ENCODE measurements at regions not wholly inside any gene's neighbourhood (a gene's known extent, or its start where the extent isn't known, plus 50 kb on each side); places are given as distances from the start of the nearest gene placed in this dataset.

DNA sequence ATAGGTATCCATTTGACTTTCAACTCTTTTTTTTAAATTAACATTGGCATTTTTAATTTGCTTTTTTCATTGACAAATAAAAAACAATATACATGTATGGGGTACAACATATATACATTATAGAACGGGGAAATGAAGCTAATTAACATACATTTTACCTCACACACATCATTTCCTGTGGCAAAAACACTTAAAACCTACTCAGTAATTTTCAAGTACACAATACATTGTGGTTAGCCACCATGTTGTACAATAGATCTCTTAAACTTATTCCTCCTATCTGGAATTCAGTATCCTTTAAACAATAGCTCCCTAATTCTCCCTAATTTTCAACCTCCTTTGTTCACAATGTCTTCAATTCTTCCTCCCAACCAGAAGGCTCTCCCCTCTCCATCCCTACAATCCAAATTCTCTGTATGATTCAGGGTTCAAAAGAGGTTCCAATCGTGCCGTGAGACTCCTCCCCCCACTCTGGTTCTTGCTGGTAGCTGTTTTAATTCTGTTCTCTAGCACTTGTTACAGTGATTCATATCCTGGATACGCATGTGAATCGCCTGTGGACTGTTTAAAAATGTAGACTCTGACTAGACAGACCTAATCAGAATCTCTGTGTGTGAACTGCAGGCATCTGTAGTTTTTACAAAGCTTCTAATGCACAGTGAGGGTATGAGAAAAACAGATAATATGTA, 87.6 kb upstream of the DUSP10 start:
- H3K9ac ChIP-seq: no peak overlapping the region
- no peaks in the 10 kb centered on the region for H3K9me3 ChIP-seq (ENCODE audit: control insufficient read depth, low read length)
- no peaks in the 10 kb centered on the region for H3K36me3 ChIP-seq (ENCODE audit: control insufficient read depth, insufficient read depth, low read length)
- TF ChIP-seq CTCF (IDR thresholded peaks at IDR 0.05): no peak
- no peaks in the 10 kb centered on the region for H3K27me3 ChIP-seq (ENCODE audit: control insufficient read depth, insufficient read depth, low read length)
- no peaks in the 10 kb centered on the region for H3K4me1 ChIP-seq
- H3K4me3 ChIP-seq (ENCODE audit: low read depth, low read length): no peak overlapping the region
- no peak overlapping the region for H2AFZ ChIP-seq
- no peak overlapping the region for H3K27ac ChIP-seq
- no peaks in the 10 kb centered on the region for H3K79me2 ChIP-seq
- no peak overlapping the region for H3K4me2 ChIP-seq (ENCODE audit: low read length)

GRCh38 chr1:221827307-221827642, 85.4 kb upstream of the DUSP10 start:
- no peak overlapping the region for H2AFZ ChIP-seq
- H3K27ac ChIP-seq: no peak overlapping the region

GRCh38 chr1:221824909-221825308, 83.0 kb upstream of the DUSP10 start:
- Histone ChIP-seq H3K79me2 (no peaks in the 10 kb centered on the region), H3K4me2 (ENCODE audit: low read length) (no peak overlapping the region), H3K4me1 (no peaks in the 10 kb centered on the region), H3K27ac (no peak overlapping the region), H3K9ac (no peak overlapping the region), H3K4me3 (ENCODE audit: low read depth, low read length) (no peak overlapping the region), H3K27me3 (ENCODE audit: control insufficient read depth, insufficient read depth, low read length) (no peaks in the 10 kb centered on the region), H3K9me3 (ENCODE audit: control insufficient read depth, low read length) (no peaks in the 10 kb centered on the region), H3K36me3 (ENCODE audit: control insufficient read depth, insufficient read depth, low read length) (no peaks in the 10 kb centered on the region), H2AFZ (no peak overlapping the region)
- TF ChIP-seq CTCF (IDR thresholded peaks at IDR 0.05): no peak

More at GRCh38 chr1:221827307-221827642, 85.4 kb upstream of the DUSP10 start:
- no peak overlapping the region for H3K9ac ChIP-seq
- no peak overlapping the region for H3K4me3 ChIP-seq (ENCODE audit: low read depth, low read length)
- no peak for TF ChIP-seq CTCF (IDR thresholded peaks at IDR 0.05)
- no peaks in the 10 kb centered on the region for H3K4me1 ChIP-seq
- H3K27me3 ChIP-seq (ENCODE audit: control insufficient read depth, insufficient read depth, low read length): no peaks in the 10 kb centered on the region
- no peaks in the 10 kb centered on the region for H3K36me3 ChIP-seq (ENCODE audit: control insufficient read depth, insufficient read depth, low read length)
- no peak overlapping the region for H3K4me2 ChIP-seq (ENCODE audit: low read length)
- no peaks in the 10 kb centered on the region for H3K79me2 ChIP-seq
- no peaks in the 10 kb centered on the region for H3K9me3 ChIP-seq (ENCODE audit: control insufficient read depth, low read length)

GRCh38 chr1:221824025-221824424, 82.1 kb upstream of the DUSP10 start:
- Histone ChIP-seq H3K4me2 (ENCODE audit: low read length) (no peak overlapping the region), H3K79me2 (no peaks in the 10 kb centered on the region), H3K27ac (no peak overlapping the region), H3K4me3 (ENCODE audit: low read depth, low read length) (no peak overlapping the region), H3K36me3 (ENCODE audit: control insufficient read depth, insufficient read depth, low read length) (no peaks in the 10 kb centered on the region), H3K9ac (no peak overlapping the region), H3K4me1 (no peaks in the 10 kb centered on the region), H3K9me3 (ENCODE audit: control insufficient read depth, low read length) (no peaks in the 10 kb centered on the region), H2AFZ (no peak overlapping the region), H3K27me3 (ENCODE audit: control insufficient read depth, insufficient read depth, low read length) (no peaks in the 10 kb centered on the region)
- TF ChIP-seq CTCF (IDR thresholded peaks at IDR 0.05): no peak

DNA sequence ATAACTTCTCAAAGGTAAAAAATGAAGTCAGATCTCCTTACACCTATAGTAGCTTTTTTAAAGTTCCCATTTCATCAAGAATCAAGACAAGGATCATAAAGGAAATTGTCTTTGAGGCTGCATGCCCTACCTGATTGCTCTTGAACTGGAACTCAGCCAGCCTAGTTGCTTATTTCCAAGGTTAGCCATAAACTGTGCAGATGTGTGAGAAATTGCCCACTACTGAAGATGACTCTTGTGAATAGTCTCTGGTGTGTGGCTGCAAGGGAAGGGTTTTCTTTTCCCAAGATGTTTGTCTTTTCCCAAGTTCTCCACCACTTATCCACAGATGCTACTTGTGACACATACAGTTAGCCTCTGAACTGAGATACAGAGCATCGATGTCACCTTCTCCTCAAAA, 81.7 kb upstream of the DUSP10 start:
- H3K9ac ChIP-seq: no peak overlapping the region
- no peak for TF ChIP-seq CTCF (IDR thresholded peaks at IDR 0.05)
- no peaks in the 10 kb centered on the region for H3K36me3 ChIP-seq (ENCODE audit: control insufficient read depth, insufficient read depth, low read length)
- H3K27ac ChIP-seq: no peak overlapping the region
- no peaks in the 10 kb centered on the region for H3K27me3 ChIP-seq (ENCODE audit: control insufficient read depth, insufficient read depth, low read length)
- H2AFZ ChIP-seq: no peak overlapping the region
- H3K4me1 ChIP-seq: no peaks in the 10 kb centered on the region
- no peaks in the 10 kb centered on the region for H3K9me3 ChIP-seq (ENCODE audit: control insufficient read depth, low read length)
- H3K4me2 ChIP-seq (ENCODE audit: low read length): no peak overlapping the region
- no peak overlapping the region for H3K4me3 ChIP-seq (ENCODE audit: low read depth, low read length)
- H3K79me2 ChIP-seq: no peaks in the 10 kb centered on the region
